HT-29 (cell line): ENCODE measurements at regions not wholly inside any gene's neighbourhood (a gene's known extent, or its start where the extent isn't known, plus 50 kb on each side); places are given as distances from the start of the nearest gene placed in this dataset.

Experiments
- DNase-seq: peaks from one replicate; pipeline ENCODE4 v3.0.0-alpha.2; 2015; ENCODE audit warnings: low spot score

DNA sequence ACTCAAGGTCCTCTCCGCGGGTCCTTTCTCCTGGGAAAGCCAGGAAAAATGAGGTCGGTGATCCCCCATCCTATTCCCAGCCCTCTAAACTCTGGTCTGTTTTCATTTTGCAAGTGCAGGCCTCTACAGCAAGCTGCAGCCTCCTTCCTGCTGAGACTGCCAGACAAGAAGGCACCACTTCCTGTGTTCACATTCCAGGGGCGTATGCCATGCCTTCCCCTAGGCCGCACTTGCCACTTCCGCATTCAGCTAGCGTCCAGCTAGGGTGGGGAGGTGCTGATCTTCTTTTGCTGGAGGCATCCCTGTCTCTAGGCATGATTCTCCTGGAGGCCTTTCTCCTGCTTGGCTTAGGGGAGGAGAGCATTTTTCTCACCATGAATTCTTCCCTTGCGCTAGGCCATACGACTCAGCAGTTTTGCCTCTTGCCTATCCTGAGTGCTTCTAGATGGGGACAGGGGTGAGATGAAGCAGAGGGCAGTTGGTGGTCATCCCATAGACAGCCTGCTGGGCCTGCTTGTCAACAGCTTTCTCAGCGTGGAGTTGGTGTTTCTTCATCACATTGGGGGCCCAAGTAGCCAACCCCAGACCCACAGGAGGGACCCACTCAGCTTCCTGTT, 328.9 kb downstream of the RPS24 start:
- DNase-seq: peak; percentile 69

DNA sequence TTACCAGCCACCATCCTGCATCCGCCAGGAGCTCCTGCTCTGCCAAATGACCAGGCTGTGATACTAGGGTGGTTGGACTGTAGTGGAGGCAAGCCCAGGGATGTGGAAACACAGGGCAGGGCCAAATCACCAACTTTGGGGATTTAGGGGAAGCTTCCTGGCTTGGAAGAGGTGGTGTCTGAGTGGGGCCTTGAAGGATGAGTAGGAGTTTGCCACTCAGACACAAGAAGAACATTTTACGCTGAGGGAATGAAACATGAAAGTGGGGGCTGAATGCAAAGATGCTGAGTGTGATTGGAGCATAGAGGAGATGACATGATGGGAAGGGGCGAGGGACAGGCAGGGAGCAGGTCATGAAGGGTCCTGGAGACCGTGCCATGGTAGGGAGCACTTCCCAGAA, 329.5 kb downstream of the RPS24 start:
- DNase-seq: no peak

DNA sequence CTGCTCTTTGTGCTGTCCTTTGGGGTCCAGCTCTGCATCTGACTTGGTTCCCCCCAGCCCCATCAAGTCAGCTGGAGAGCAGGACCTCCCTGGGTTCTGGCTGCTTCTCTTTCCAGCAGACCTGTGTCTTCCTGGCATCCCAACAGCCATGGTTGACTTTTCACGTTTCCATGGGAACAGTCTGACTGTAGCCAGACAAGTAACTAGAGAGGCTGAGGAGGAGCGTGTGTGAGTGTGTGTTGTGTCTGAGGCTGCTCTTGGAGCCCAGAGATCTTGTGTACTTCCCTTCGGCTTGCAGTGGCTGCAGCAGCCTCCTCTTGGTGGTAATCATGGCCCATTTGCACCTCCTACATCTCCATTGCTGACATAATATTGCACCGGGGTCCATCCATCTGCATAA, 332.0 kb downstream of the RPS24 start:
- DNase-seq: no peak

DNA sequence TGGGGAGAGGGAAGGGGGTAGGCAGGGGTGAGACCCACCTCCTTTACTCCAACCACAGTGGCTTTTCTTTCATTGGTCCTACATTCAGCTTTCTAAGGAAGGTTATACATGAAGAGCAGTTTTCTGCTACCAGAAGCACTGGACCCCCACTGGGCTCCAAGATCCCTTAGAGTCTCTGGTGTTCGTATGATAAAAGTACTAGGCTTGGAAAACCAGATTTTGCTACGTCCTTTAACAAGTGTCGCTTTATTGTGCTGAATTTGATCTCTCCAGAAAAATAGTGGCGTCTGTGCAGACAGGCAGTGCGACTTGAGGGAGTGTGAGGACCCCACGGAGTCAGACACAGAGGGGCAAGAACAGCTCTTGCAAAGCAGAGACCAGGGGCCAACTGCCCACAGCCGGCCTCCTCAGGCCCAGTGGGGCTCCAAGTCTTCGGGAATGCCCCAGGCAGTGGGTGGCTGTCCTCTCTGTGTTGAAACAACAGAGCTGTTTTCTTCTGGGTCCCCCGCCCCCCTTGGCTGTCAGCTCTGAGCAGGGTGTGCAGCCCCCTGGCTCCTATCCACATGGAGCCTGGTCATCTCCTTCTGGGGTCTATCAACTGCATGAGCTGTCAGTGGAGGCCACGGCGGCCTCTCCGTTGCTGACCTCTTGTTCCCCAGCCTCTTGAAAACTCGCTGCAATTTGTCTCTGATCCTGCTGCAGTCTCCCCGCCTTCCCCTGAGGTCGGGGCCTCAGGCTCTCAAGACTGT, 333.2 kb downstream of the RPS24 start:
- DNase-seq: no peak

- DNase-seq: no peak
Measured at GRCh38 chr10:78367751-78368150, 334.1 kb downstream of the RPS24 start.

DNA sequence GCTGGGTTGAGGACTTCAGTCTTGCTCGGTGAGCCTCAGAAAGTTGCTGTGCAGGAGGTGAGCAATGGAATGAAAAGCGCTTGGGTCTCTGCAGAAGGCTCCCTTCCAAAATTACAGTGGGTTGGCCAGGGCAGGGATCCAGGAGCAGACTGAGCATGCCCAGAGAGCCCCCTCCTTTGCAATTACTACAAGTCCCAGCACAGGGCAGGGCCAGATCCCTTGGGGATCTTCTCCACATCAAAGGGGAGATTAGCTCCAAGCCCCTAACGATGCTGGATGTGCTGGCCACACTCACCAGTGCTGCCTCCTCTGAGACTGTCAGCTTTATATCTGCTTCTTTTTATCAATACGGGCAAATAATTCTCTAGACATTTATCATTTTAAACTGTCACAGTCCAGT, 337.5 kb downstream of the RPS24 start:
- DNase-seq: no peak

DNA sequence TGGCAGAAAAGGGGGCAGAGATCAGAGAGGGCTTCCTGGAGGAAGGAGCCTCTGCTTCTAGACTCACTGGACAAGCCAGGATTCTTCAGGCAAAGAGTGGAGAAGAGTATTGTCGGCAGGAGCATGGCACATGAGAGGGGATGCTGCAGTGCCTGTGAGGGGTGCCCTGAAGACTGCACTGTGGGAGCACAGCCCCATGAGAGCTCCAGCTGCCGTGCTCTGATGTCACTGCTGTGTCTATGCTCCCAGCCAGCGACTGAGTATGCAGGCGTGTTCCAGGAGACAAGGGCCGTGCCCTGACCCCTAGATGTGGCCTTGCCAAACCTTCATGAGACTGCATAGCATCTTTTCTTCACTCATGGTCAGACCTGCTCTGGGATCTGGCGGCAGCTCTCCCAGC, 339.1 kb downstream of the RPS24 start:
- no peak for DNase-seq

- DNase-seq: no peak
Measured at GRCh38 chr10:78374331-78375028, 340.8 kb downstream of the RPS24 start.

GRCh38 chr10:78375854-78376785, 342.5 kb downstream of the RPS24 start:
- DNase-seq: no peak

DNA sequence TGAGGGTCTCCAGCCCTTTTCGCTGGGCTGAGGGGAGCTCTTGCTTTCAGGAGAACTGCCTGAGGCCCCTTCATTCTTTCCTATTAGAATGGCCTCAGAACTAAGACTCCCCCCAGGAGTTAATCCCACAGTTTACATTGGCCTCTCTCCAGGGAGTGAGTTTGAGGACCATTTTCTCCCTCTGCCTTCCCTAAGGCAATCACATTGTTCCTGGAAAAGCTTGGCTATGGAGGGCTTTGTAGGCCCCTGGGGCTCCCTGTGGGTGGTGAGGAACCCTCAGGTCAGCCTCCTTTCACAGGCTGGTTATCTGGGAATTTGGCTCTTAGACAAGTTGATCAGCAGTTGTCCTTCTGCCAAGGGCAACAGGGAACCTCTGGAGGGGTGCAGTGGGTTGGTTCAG, 343.7 kb downstream of the RPS24 start:
- DNase-seq: no peak

DNA sequence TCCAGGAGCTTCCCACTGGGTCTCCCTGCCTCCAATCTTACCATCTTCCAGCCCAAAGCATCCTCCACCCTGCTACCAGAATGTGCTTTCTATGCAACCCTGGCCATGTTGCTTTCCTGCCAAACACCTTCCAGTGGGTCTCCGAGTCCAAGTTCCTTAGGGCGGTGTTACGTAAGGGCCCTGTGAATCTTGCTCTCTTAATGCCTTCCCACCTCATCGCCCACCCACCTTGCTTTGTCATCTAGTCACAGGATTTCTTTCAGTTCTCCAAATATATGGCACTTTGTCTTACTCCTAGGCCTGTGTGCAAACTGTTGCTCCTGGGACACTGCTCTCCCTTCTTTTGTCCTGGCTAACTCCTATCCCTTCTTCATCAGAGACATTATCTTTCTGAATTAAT, 344.5 kb downstream of the RPS24 start:
- no peak for DNase-seq

GRCh38 chr10:78381107-78381506, 347.4 kb downstream of the RPS24 start:
- no peak for DNase-seq

- no peak for DNase-seq
Measured at GRCh38 chr10:78382047-78382446, 348.4 kb downstream of the RPS24 start.

DNA sequence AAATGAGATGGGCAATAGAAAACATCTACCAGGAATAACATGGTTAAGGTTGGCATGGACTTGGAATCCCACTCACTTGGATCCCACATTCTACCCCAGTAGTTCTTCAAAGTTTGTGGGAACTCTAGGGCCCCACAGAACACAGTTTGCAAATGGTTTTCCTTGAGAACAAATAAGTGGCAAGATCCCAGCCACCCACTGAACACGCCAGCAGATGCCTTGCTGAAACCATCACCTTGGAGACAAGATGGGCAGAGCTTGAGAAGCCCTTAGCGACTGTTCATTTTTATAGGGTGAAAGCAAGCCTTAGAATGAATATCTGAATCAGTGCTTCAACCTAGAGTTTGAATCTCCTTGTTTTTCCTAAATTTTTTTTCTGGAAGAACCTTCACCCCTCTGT, 349.1 kb downstream of the RPS24 start:
- no peak for DNase-seq

GRCh38 chr10:78383378-78384048, 349.9 kb downstream of the RPS24 start:
- no peak for DNase-seq

GRCh38 chr10:78384049-78384431, 350.4 kb downstream of the RPS24 start:
- no peak for DNase-seq

GRCh38 chr10:78385599-78385998, 351.9 kb downstream of the RPS24 start:
- no peak for DNase-seq

DNA sequence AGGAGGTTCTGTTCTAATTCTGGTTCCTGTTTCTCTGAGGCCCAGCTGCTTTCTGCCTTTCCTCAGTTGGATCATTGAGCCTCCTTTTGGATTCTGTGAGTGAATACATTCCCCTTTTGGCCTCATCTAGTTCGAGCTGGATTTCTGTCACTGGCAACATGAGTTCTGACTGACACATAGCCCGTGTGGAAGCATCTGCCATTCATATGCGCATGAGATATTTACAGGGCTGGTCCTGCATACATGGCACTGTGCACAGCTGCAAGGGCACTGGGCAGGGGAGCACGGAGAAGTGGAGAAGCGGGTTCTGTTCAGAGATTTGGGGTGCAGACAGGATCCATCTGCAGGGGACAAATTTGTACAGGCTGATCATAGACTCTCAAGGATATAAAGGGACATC, 352.8 kb downstream of the RPS24 start:
- DNase-seq: no peak

GRCh38 chr10:78388331-78389050, 354.8 kb downstream of the RPS24 start:
- no peak for DNase-seq

- no peak for DNase-seq
Measured at GRCh38 chr10:78389419-78389818, 355.8 kb downstream of the RPS24 start.

- no peak for DNase-seq
Measured at GRCh38 chr10:78390051-78390450, 356.4 kb downstream of the RPS24 start.
